CD4-positive, alpha-beta T cell treated with Interleukin-2 at 100 ng/mL for 4 hours (primary cell): ENCODE measurements at regions not wholly inside any gene's neighbourhood (a gene's known extent, or its start where the extent isn't known, plus 50 kb on each side); places are given as distances from the start of the nearest gene placed in this dataset.
"Not testable (repeated sequence)": the region's sequence is repeated elsewhere in the genome, so short reads cannot be mapped to it uniquely, and the experiment has no call there.

Experiments
- DNase-seq: peaks from one replicate; pipeline ENCODE4 v3.0.0-alpha.2; 2020; ENCODE audit warnings: low spot score

- no peak for DNase-seq
Measured at GRCh38 chr14:40119765-40120164, 687.5 kb upstream of the FBXO33 start.

- DNase-seq = no peak
Measured at GRCh38 chr14:40119321-40119720, 687.1 kb upstream of the FBXO33 start.

GRCh38 chr14:40115583-40115982 lies 683.4 kb upstream of the FBXO33 start:
- DNase-seq = no peak

- DNase-seq = no peak
Measured at GRCh38 chr14:40113671-40114070, 681.4 kb upstream of the FBXO33 start.

- DNase-seq = no peak
Measured at GRCh38 chr14:40100544-40101196, 668.4 kb upstream of the FBXO33 start.

- no peak for DNase-seq
Measured at GRCh38 chr14:40099316-40099715, 667.1 kb upstream of the FBXO33 start.

GRCh38 chr14:40098468-40098867 lies 666.2 kb upstream of the FBXO33 start:
- no peak for DNase-seq

GRCh38 chr14:40096968-40097367 lies 664.7 kb upstream of the FBXO33 start:
- no peak for DNase-seq

GRCh38 chr14:40093800-40094199 lies 661.6 kb upstream of the FBXO33 start:
- no peak for DNase-seq

- DNase-seq = no peak
Measured at GRCh38 chr14:40074169-40074568, 641.9 kb upstream of the FBXO33 start.

- DNase-seq = no peak
Measured at GRCh38 chr14:40072175-40072574, 639.9 kb upstream of the FBXO33 start.

- DNase-seq = no peak
Measured at GRCh38 chr14:40058901-40059897, 627.0 kb upstream of the FBXO33 start.

- no peak for DNase-seq
Measured at GRCh38 chr14:40053416-40053815, 621.2 kb upstream of the FBXO33 start.

- DNase-seq = no peak
Measured at GRCh38 chr14:40028991-40029390, 596.8 kb upstream of the FBXO33 start.

- no peak for DNase-seq
Measured at GRCh38 chr14:40025101-40025500, 592.9 kb upstream of the FBXO33 start.

GRCh38 chr14:40010961-40011360 lies 578.7 kb upstream of the FBXO33 start:
- no peak for DNase-seq

- DNase-seq = no peak
Measured at GRCh38 chr14:40009771-40010170, 577.5 kb upstream of the FBXO33 start.

- DNase-seq = not testable (repeated sequence)
Measured at GRCh38 chr14:40008345-40008744, 576.1 kb upstream of the FBXO33 start.

GRCh38 chr14:40004871-40005500 lies 572.8 kb upstream of the FBXO33 start:
- DNase-seq = no peak

GRCh38 chr14:40003773-40004172 lies 571.5 kb upstream of the FBXO33 start:
- DNase-seq = no peak

GRCh38 chr14:39998854-39999253 lies 566.6 kb upstream of the FBXO33 start:
- DNase-seq = no peak

GRCh38 chr14:39998114-39998513 lies 565.9 kb upstream of the FBXO33 start:
- no peak for DNase-seq

- DNase-seq = no peak
Measured at GRCh38 chr14:39991041-39991440, 558.8 kb upstream of the FBXO33 start.
